SJCRH30 (cell line): ENCODE measurements at regions not wholly inside any gene's neighbourhood (a gene's known extent, or its start where the extent isn't known, plus 50 kb on each side); places are given as distances from the start of the nearest gene placed in this dataset.
"Not testable (repeated sequence)": the region's sequence is repeated elsewhere in the genome, so short reads cannot be mapped to it uniquely, and the experiment has no call there.

Source experiments
- DNase-seq, 2 experiments: peaks; one replicate each; pipeline ENCODE4 v3.0.0-alpha.2; 2015 to 2020
- H3K27ac ChIP-seq: fragments of 250-450 bp; sonication (Bioruptor Pico); 2 replicates; pipeline ENCODE4 v1.5.1; 2020; ENCODE audit warnings: mild to moderate bottlenecking, moderate library complexity
- H3K27me3 ChIP-seq: fragments of 250-450 bp; sonication (Bioruptor Pico); 2 replicates; pipeline ENCODE4 v1.5.1; 2020; ENCODE audit warnings: mild to moderate bottlenecking, moderate library complexity
- H3K36me3 ChIP-seq: fragments of 250-450 bp; sonication (Bioruptor Pico); 2 replicates; pipeline ENCODE4 v1.5.1; 2020; ENCODE audit warnings: mild to moderate bottlenecking, moderate library complexity
- H3K4me1 ChIP-seq: fragments of 250-450 bp; sonication (Bioruptor Pico); 2 replicates; pipeline ENCODE4 v1.5.1; 2020; ENCODE audit warnings: mild to moderate bottlenecking, moderate library complexity
- H3K4me3 ChIP-seq: fragments of 250-450 bp; sonication (Bioruptor Pico); 2 replicates; pipeline ENCODE4 v1.5.1; 2020; ENCODE audit warnings: mild to moderate bottlenecking, moderate library complexity
- H3K9me3 ChIP-seq: fragments of 250-450 bp; sonication (Bioruptor Pico); replicated peaks from 2 replicates; pipeline ENCODE4 v1.5.1; 2020; ENCODE audit warnings: mild to moderate bottlenecking, moderate library complexity

- DNase-seq = no peak
- H3K27ac ChIP-seq = no peak overlapping the region
- H3K9me3 ChIP-seq = no peaks in the 10 kb centered on the region
- no peaks in the 10 kb centered on the region for H3K4me1 ChIP-seq
- H3K27me3 ChIP-seq = no peaks in the 10 kb centered on the region
- H3K36me3 ChIP-seq = no peaks in the 10 kb centered on the region
- no peak overlapping the region for H3K4me3 ChIP-seq
These were observed 1434.3 kb upstream of the ADGRB3 start for GRCh38 chr6:67200626-67201403.

GRCh38 chr6:67199425-67199824, 1435.7 kb upstream of the ADGRB3 start:
- Histone ChIP-seq H3K27me3 (no peaks in the 10 kb centered on the region), H3K4me1 (no peaks in the 10 kb centered on the region), H3K9me3 (no peaks in the 10 kb centered on the region), H3K27ac (no peak overlapping the region), H3K4me3 (no peak overlapping the region), H3K36me3 (no peaks in the 10 kb centered on the region)
- DNase-seq = no peak

- H3K27me3 ChIP-seq = no peaks in the 10 kb centered on the region
- no peaks in the 10 kb centered on the region for H3K9me3 ChIP-seq
- no peak overlapping the region for H3K27ac ChIP-seq
- no peak overlapping the region for H3K4me3 ChIP-seq
- no peaks in the 10 kb centered on the region for H3K36me3 ChIP-seq
- DNase-seq = no peak
- no peaks in the 10 kb centered on the region for H3K4me1 ChIP-seq
These were observed 1444.3 kb upstream of the ADGRB3 start for GRCh38 chr6:67190733-67191132.

GRCh38 chr6:67184405-67184804, 1450.7 kb upstream of the ADGRB3 start:
- no peaks in the 10 kb centered on the region for H3K9me3 ChIP-seq
- H3K27ac ChIP-seq = no peak overlapping the region
- H3K36me3 ChIP-seq = no peaks in the 10 kb centered on the region
- no peaks in the 10 kb centered on the region for H3K27me3 ChIP-seq
- no peak for DNase-seq
- no peak overlapping the region for H3K4me3 ChIP-seq
- H3K4me1 ChIP-seq = no peaks in the 10 kb centered on the region

- H3K36me3 ChIP-seq = no peaks in the 10 kb centered on the region
- no peak overlapping the region for H3K27ac ChIP-seq
- H3K4me3 ChIP-seq = no peak overlapping the region
- no peaks in the 10 kb centered on the region for H3K9me3 ChIP-seq
- DNase-seq = no peak
- no peaks in the 10 kb centered on the region for H3K27me3 ChIP-seq
- no peaks in the 10 kb centered on the region for H3K4me1 ChIP-seq
These were observed 1460.0 kb upstream of the ADGRB3 start for GRCh38 chr6:67175101-67175500.

- H3K9me3 ChIP-seq = no peaks in the 10 kb centered on the region
- H3K4me1 ChIP-seq = no peaks in the 10 kb centered on the region
- H3K4me3 ChIP-seq = no peak overlapping the region
- H3K36me3 ChIP-seq = no peaks in the 10 kb centered on the region
- no peak for DNase-seq
- H3K27me3 ChIP-seq = no peaks in the 10 kb centered on the region
- no peak overlapping the region for H3K27ac ChIP-seq
These were observed 1458.6 kb upstream of the EYS start for GRCh38 chr6:67165606-67166005.

GRCh38 chr6:67160820-67161219, 1453.8 kb upstream of the EYS start:
- Histone ChIP-seq H3K27me3 (no peaks in the 10 kb centered on the region; the same call in 1 of the 2 replicates), H3K4me3 (no peak overlapping the region), H3K27ac (no peak overlapping the region), H3K4me1 (no peaks in the 10 kb centered on the region), H3K36me3 (no peaks in the 10 kb centered on the region), H3K9me3 (no peaks in the 10 kb centered on the region)
- DNase-seq = no peak

GRCh38 chr6:67141005-67141404, 1434.0 kb upstream of the EYS start:
- no peak for DNase-seq
- no peak overlapping the region for H3K4me3 ChIP-seq

GRCh38 chr6:67133973-67134372, 1426.9 kb upstream of the EYS start:
- Histone ChIP-seq H3K9me3 (no peaks in the 10 kb centered on the region), H3K27ac (no peak overlapping the region), H3K36me3 (no peaks in the 10 kb centered on the region), H3K4me3 (no peak overlapping the region), H3K27me3 (no peaks in the 10 kb centered on the region), H3K4me1 (no peaks in the 10 kb centered on the region)
- no peak for DNase-seq

More at GRCh38 chr6:67141005-67141404, 1434.0 kb upstream of the EYS start:
- Histone ChIP-seq H3K4me1 (no peaks in the 10 kb centered on the region), H3K27me3 (no peaks in the 10 kb centered on the region), H3K36me3 (no peaks in the 10 kb centered on the region), H3K9me3 (no peaks in the 10 kb centered on the region), H3K27ac (no peak overlapping the region)

- no peaks in the 10 kb centered on the region for H3K9me3 ChIP-seq
- no peak overlapping the region for H3K27ac ChIP-seq
- H3K4me1 ChIP-seq = no peaks in the 10 kb centered on the region
- no peaks in the 10 kb centered on the region for H3K27me3 ChIP-seq
- H3K4me3 ChIP-seq = no peak overlapping the region
- H3K36me3 ChIP-seq = no peaks in the 10 kb centered on the region
- DNase-seq = no peak
These were observed 1424.8 kb upstream of the EYS start for GRCh38 chr6:67131827-67132226.

GRCh38 chr6:67129780-67130179, 1422.8 kb upstream of the EYS start:
- Histone ChIP-seq H3K27ac (no peak overlapping the region), H3K27me3 (no peaks in the 10 kb centered on the region), H3K9me3 (no peaks in the 10 kb centered on the region), H3K4me1 (no peaks in the 10 kb centered on the region), H3K36me3 (no peaks in the 10 kb centered on the region), H3K4me3 (no peak overlapping the region)
- peak; percentile 3 to 26 for DNase-seq

- no peaks in the 10 kb centered on the region for H3K27me3 ChIP-seq
- no peak for DNase-seq
- no peaks in the 10 kb centered on the region for H3K9me3 ChIP-seq
- no peak overlapping the region for H3K27ac ChIP-seq
- no peaks in the 10 kb centered on the region for H3K4me1 ChIP-seq
- H3K4me3 ChIP-seq = no peak overlapping the region
- no peaks in the 10 kb centered on the region for H3K36me3 ChIP-seq
These were observed 1420.0 kb upstream of the EYS start for GRCh38 chr6:67127041-67127440.

GRCh38 chr6:67121115-67121514, 1414.1 kb upstream of the EYS start:
- no peak overlapping the region for H3K4me3 ChIP-seq
- H3K27me3 ChIP-seq = no peaks in the 10 kb centered on the region
- no peak overlapping the region for H3K27ac ChIP-seq
- H3K9me3 ChIP-seq = no peaks in the 10 kb centered on the region
- no peaks in the 10 kb centered on the region for H3K36me3 ChIP-seq
- H3K4me1 ChIP-seq = no peaks in the 10 kb centered on the region
- no peak for DNase-seq

- no peaks in the 10 kb centered on the region for H3K36me3 ChIP-seq
- no peak for DNase-seq
- H3K9me3 ChIP-seq = no peaks in the 10 kb centered on the region; the same call in 1 of the 2 replicates
- no peak overlapping the region for H3K27ac ChIP-seq
- no peak overlapping the region for H3K4me3 ChIP-seq
- H3K4me1 ChIP-seq = no peaks in the 10 kb centered on the region
- H3K27me3 ChIP-seq = no peaks in the 10 kb centered on the region
These were observed 1405.1 kb upstream of the EYS start for GRCh38 chr6:67112120-67112519.

- no peaks in the 10 kb centered on the region for H3K27me3 ChIP-seq
- H3K4me3 ChIP-seq = no peak overlapping the region
- H3K9me3 ChIP-seq = no peaks in the 10 kb centered on the region
- H3K36me3 ChIP-seq = no peaks in the 10 kb centered on the region
- H3K4me1 ChIP-seq = no peaks in the 10 kb centered on the region
- no peak overlapping the region for H3K27ac ChIP-seq
- DNase-seq = no peak
These were observed 1395.7 kb upstream of the EYS start for GRCh38 chr6:67102743-67103142.

GRCh38 chr6:67095618-67096226, 1388.7 kb upstream of the EYS start:
- H3K4me3 ChIP-seq, H3K4me1 ChIP-seq, H3K9me3 ChIP-seq, DNase-seq, H3K27ac ChIP-seq, H3K27me3 ChIP-seq, H3K36me3 ChIP-seq: not testable (repeated sequence)
